Head of caudate nucleus (tissue), 42 donors: ENCODE measurements at regions not wholly inside any gene's neighbourhood (a gene's known extent, or its start where the extent isn't known, plus 50 kb on each side); places are given as distances from the start of the nearest gene placed in this dataset.
"Not testable (repeated sequence)": the region's sequence is repeated elsewhere in the genome, so short reads cannot be mapped to it uniquely, and the experiment has no call there.

Experiments used
- DNase-seq, 42 donors: peaks; one replicate each; pipeline versions ENCODE4 v3.0.0 to v3.0.0-alpha.2; 2020 to 2021; ENCODE audit warnings: mixed read lengths in 7 of 42
- intact Hi-C: fragments of 100-400 bp; cut with DNase I; formaldehyde crosslinking; loops from one replicate; pipeline ENCODE4 v1.15.0; 2022

DNA sequence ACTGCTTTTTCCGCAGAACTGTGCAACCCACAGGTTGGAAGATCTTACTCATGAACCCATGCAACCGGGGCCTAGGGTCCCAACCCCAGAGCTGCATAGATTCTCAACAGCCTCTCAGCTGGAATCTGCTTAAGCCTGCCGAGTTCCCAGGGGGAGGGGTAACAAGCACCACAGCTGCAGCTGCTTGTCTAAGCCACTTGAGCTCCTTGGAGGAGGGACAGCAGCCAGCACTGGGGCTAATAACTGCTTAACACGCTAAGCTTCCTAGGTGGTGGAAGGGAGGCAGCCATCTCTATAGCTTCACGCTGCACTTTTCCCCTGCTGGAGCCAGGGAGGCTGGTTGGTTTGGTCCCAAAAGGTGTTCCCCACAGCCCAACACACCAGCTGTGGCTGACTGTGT, 311.6 kb downstream of the DSC3 start:
- intact Hi-C loops, result no loop called here
- DNase-seq, result no peak

DNA sequence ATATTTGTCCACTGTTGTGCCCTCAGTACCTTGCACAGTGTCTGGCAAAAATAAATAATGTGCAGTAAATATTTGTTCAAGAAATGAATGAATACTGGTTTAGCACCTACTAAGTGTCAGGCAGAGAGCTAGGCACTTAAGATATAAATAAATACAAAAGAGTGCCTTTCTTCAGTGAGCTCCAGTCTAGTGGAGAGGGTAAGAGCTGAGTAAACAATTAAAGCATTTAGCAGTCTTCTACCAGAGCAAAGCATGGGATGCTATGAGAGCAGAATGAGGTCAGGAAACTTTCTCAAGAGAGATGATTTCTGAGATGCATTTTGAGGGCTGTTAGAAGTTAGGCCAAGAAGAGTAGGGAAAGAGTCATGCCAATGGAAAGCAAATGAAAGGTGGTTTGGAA, 314.7 kb downstream of the DSC3 start:
- no peak for DNase-seq
- intact Hi-C loops, result no loop called here

DNA sequence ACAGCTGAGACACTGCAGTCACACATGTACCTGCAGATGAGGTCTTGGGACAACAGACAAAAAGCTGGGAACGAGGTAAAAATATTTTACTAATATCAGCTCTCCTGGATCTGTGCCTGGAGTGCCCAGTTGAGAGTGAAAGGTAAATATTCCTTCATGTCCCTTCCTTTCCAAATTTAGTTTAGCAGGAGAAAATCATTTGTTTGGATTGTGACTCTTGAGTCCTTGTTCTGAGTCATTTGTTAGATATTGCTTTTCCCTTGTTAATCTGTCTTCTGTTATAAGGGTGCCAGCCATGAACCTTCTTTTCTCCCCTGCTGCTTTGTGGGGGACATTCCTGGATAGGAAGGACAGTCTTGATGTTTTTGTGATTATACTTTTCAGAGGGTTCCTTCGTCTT, 329.2 kb downstream of the DSC3 start:
- intact Hi-C loops, result no loop called here
- DNase-seq, result no peak

DNA sequence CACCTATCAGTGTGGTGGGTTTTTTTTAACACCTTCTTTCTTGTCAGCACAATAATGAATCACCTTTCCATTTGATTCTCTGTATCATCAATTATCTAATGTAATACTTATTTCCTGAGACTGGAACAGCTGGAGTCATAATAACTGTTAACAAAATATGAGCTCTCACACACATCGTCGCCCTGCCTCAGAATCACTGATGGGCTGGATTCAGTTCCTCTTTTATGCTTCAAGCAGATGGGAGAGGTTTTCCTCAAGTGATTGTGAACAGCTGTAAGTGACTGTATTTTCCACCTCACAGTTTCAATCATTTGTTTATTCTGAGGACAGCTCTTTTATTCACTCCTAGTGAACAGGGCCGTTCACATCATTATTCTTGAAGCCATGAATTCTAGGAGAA, 330.2 kb downstream of the DSC3 start:
- intact Hi-C loops, result no loop called here
- DNase-seq, result no peak

DNA sequence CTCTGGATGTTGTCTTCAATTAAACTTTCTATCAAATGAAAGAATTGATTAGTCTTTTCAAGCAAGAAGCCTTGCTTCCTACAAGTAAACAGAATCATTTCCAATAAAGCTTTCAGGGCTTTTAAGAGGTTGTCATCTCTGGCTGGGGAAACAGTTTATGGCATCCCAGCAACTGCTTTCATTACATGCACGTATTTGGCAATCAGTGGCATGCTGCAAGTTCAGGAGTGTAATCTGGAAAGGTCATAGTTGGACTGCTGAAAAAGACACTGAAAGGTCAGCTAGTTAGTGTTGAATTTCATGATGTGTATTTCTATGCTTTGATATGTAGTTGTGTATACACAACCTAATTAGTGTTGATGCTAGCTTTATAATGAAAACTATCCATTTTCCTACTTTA, 332.9 kb downstream of the DSC3 start:
- no peak for DNase-seq
- intact Hi-C loops, result no loop called here

DNA sequence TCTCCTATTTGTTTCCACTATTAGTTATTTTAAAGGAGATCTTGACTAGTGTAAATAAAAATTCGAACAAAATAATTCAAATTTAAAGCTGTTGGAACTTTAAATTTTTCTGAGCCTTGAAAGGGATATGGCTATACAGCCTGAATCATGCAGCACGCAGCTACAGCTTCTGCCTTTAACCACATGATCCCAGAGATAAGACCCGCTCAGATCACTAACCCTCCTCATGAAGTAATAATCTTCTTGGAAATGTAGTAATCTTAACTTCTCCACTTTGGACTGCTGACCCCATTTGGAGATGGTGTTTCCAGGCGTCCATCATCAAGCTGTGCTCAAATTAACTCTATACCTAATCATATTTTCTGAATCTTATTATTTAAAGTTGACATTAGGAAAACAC, 336.6 kb downstream of the DSC3 start:
- intact Hi-C loops, result no loop called here
- DNase-seq, result no peak

DNA sequence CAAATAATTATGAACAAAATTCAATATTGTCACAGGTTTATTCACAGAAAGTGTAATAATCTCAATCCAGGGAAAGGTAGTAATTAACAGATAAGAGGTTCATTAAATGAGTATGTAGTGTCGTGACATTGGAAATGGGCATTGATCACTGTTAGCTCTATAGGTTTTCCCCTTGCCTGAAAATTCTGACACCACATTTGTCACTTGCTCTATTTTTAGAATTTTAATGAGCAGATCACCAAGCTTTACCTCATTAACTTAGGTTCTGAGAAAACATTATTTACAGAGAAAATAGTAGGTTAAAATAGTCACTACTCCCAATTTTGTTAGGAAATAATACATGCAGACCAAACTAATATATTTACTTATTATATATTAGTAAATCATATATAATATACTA, 344.0 kb downstream of the DSC3 start:
- intact Hi-C loops, result no loop called here

DNA sequence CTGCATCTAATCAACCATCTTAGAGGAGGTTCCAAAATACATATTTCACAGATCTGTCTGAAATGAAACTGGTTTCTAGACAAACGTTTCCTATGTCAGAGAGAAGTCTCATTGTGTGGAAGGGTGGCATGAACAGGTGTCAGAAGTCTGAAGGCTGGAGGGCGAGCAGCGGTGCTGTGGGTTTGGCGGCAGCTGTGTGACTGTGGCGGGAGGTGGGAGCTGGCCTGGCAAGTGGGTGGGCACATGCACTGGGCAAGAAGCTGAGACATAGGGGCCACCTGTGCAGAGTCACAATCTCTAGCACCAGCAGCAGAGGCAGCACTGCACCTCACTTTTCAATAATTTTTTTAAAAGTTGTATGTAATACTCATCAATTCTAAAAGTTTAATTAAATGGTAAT, 346.3 kb downstream of the DSC3 start:
- DNase-seq, result no peak
- intact Hi-C loops, result no loop called here

More for the DNA sequence above, 344.0 kb downstream of the DSC3 start:
- no peak for DNase-seq

DNA sequence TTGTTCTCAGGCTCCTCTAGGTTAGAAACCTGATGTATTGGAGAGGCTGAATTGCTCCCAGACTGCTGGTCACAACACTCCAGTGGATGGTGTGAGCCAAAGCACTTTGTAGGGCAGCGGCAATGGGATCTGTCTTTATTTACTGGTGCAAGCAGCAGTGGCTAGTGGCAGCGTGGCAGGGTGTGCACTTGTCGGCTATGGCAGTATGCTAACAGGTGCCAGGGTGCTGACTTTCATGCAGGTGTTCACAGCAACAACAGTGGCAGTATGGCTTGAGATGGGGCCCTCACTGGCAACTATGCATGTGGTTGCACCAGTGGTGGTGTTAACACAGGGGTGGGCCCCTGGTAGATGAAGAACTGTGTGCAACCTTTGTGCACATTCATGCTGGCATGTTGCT, 347.8 kb downstream of the DSC3 start:
- DNase-seq, result no peak
- intact Hi-C loops, result no loop called here

DNA sequence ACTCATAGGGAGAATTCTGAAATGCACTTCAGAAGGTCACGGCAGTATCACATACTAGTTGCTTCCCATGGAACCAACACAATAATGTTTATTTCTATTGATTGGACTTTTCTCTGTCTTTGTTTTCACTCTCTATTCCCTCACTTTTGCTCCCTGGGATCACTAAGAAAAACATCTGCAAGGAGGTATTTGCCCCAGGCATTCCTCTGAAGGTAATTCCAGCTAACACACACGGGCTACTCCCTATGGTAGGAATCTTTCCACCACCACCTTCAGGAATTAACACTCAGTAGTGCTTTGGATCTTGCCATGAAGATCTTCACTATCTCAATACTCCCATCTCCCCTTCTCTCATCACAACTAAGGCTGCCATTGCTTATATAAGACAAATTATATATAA, 353.3 kb downstream of the DSC3 start:
- intact Hi-C loops, result no loop called here
- no peak for DNase-seq

DNA sequence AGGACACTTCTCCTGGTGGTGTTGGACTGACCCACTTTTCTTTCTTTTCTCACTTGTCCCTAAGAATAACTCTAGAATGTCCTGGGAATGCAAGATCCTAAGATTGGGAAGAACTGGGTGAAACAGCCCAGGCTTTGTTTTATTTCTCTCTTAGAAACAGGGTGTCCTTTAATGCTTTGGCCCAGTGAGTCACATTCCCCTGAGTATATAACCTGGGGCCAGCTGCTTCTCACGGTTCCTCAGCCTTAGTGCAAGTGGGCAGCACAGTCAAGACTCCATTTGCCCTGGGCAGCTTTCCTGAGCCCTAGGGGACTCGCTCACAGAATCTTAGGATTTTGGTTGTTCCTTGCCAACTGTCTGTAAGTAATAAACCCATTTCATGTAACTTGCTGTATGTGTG, 355.0 kb downstream of the DSC3 start:
- intact Hi-C loops, result no loop called here
- DNase-seq, result no peak

DNA sequence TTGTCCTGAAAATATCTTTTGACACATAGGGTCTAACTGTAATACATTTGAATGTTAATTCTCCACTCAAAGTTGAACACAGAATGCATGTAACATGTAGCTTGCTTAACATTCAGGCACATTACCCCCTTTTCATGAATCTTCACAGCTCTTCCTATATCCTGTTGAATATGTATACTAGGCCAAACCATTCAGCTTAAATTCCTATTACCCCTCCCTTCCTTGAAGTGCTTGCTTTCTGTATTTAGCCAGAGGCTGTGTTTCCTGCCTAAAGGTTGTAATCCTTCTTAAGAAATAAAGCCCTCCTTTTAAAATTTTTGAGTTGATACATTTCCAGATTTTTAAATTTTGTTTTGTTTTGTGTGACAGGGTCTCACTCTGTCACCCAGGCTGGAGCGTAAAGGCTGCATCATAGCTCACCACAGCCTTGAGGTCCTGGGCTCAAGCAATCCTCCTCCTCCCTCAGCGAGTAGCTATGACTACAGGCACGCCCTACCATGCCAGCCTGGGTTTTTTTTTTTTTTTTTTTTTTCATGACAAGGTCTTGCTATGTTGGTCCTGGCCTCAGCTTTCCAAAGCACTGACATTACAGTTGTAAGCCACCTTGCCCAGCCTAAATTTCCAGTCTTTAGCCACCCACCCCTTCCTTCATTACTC, 357.6 kb downstream of the DSC3 start:
- intact Hi-C loops, result no loop called here
- DNase-seq, result no peak

DNA sequence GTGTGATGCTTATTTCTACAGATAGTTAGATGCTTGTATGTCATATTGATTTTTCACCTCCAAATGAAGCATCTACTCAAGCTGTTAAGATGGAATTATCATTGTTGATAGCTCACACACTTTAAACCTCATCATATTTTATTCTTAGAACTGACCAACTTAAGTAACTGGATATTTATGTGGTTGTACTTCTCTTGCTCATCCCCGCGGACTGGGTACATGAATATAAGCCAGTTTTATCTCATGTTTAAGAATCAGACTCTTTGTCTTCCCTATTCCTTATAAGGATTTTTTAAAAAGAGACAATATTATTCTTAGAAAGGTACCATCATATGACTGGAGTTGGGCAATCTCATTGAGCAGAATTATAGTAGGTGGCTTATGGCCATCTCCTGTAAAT, 358.7 kb downstream of the DSC3 start:
- DNase-seq, result no peak
- intact Hi-C loops, result no loop called here

DNA sequence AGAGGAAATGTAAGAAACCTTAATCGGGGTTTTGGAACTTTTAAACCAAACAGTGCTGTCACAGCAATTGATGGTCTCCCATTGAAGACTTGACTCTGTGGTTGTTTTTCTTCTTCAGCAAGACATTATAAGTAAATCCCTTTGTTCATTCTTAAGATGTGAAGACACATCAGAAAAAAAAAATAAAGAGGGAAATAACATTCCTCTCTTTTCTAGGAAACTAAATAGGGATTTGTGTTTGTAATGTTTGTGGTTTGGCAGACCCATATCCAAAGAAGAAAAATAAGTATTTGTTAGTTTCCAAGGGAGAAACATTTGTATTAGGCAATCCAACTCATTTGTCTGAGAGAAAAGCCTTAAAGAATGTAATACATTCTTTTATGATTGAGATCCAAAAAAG, 359.9 kb downstream of the DSC3 start:
- intact Hi-C loops, result no loop called here
- no peak for DNase-seq

DNA sequence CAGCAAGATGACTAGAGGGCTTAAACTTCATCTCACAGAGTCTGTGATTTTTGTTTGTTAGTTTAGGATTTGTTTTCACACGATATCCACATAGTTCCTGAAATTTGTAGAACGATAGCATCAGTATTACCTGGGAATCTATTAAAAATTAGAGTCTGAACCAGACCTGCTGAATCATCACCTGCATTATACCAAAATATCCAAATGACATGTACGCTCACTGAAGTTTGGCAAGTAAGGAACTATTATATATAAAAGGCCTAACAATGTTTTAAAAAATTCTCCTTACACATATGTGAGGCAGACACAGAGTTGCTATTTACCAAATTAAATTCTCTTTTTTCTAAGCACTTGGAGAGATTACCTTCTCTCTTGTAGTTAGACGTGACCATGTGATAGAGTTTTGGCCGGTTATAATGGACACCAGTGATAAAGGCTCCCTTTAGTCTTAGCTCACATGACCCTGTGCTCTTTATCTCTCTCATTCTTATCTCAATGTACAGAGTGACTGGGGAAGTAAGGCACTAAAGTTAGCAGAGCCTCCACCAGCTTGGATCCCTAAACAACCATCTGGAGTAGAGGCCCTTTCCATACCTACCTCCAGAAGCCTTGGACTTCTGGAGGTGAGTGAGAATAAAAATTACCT, 363.1 kb downstream of the DSC3 start:
- DNase-seq, result no peak
- intact Hi-C loops, result no loop called here

DNA sequence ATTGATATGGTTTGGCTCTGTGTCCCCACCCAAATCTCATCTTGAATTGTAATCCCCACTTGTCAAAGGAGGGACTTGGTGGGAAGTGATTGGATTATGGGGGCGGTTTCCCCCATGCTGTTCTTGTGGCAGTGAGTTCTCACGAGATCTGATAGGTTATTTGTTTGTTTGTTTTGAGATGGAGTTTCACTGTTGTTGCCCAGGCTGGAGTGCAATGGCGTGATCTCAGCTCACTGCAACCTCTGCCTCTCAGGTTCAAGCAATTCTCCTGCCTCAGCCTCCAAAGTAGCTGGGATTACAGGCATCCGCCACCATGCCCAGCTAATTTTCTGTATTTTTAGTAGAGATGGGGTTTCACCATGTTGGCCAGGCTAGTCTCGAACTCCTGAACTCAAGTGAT, 364.7 kb downstream of the DSC3 start:
- intact Hi-C loops, DNase-seq: not testable (repeated sequence)

DNA sequence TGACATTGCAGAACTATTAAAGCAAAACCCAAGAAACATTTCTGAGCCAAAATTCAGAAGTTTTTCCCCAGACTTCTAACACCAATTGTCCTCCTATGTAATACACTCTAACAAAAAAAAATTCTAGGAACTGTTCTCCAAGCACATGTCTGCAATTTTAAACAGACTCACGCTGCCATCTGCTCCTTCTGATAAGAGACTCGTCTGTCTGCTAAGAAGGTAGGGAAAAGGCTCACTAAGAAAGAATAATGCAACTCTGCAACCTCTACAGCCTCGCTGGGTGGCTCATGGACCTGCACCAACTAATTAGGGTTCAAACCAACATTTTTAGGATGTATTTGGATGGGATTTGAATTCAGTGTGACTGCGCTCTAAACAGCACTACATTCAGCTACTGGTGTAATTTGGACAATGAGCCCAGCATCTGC, 366.5 kb downstream of the DSC3 start:
- DNase-seq, result no peak

DNA sequence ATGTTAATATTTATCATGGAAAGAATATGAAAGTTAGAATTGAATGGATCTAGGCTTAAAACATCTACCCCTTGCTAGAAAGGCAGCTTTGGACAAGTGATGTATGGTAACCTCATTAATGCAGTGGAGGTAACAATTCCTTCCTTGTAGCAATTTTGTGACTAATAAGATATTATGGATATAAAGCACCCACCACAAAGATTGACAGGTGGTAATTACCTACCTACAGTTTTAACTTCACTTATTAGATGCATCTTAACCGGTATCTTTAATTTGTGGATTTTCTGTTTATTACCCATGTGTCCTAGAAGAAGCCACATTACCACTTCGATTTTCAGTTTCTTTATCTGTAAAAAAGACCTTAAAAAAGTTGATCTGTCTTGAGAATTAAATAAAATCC, 367.0 kb downstream of the DSC3 start:
- DNase-seq, result no peak
- intact Hi-C loops, result no loop called here

More for the DNA sequence above, 366.5 kb downstream of the DSC3 start:
- intact Hi-C loops, result no loop called here

DNA sequence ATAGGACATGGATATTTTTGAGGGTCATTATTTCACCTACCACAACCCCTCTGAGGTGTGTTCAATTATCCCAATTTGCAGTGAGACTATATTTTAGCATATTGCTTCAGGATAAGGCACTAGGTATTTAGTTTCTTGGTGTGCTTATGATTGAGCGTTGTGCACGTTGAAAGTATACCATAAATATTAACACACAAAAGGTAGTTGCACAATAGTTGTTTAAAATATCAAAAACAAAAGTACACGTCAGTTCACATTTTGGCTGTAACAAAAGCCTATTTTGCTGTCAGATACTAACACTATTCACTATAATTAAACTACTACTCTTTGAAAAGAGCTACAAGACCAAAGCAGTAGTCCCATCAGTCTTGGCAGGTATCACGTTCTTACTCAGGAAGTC, 367.5 kb downstream of the DSC3 start:
- intact Hi-C loops, result no loop called here
- no peak for DNase-seq

DNA sequence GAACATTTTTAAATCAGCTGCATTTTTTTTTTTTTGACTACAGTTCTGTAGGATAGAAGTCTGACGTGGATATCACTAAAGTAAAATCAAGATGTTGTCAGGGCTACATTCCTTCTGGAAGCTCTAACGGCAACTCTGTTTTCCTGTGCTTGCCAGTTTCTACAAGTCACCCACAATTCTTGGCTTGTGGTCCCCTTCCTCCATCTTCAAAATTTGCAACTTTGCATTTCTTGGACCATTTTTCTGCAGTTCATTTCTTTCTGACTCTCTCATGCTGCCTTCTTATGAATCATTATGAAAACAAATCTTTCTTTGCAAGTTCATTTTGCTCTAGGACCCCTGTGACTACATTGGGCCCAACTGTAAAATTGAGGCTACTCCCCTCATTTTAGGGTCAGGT, 367.9 kb downstream of the DSC3 start:
- intact Hi-C loops, result no loop called here
- no peak for DNase-seq

DNA sequence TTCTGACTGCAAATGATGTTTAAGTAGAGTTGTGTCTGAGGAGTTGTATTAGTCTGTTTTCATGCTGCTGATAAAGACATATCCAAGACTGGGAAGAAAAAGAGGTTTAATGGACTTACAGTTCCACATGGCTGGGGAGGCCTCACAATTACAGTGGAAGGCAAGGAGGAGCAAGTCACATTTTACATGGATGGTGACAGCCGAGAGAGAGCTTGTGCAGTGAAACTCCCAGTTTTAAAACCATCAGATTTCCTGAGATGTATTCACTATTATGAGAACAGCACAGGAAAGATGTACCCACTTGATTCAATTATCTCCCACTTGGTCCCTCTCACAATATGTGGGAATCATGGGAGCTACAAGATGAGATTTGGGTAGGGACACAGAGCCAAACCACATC, 370.1 kb downstream of the DSC3 start:
- intact Hi-C loops, DNase-seq: not testable (repeated sequence)
